ENCODE measurements at regions not wholly inside any gene's neighbourhood (a gene's known extent, or its start where the extent isn't known, plus 50 kb on each side); places are given as distances from the start of the nearest gene placed in this dataset.

GRCh38 chr15:37359101-37359892, 258.9 kb upstream of the MEIS2 start:
- Histone ChIP-seq H3K9me3 (no peaks in the 10 kb centered on the region), H3K27me3 (no peaks in the 10 kb centered on the region), H3K36me3 (no peaks in the 10 kb centered on the region), H3K27ac (no peak overlapping the region), H3K4me1 (no peaks in the 10 kb centered on the region), H3K4me3 (no peak overlapping the region)
- DNase-seq (ENCODE audit: extremely low spot score in 2 of 2) = no peak
- intact Hi-C loops (cut with DNase I) = no loop called here
- no peak for TF ChIP-seq POLR2AphosphoS5 (IDR thresholded peaks at IDR 0.05; ENCODE audit: insufficient read depth in 1 of 2, low read depth in 1 of 2)
- no peak for TF ChIP-seq CTCF (IDR thresholded peaks at IDR 0.05)
- TF ChIP-seq POLR2A (IDR thresholded peaks at IDR 0.05) = no peak

DNA sequence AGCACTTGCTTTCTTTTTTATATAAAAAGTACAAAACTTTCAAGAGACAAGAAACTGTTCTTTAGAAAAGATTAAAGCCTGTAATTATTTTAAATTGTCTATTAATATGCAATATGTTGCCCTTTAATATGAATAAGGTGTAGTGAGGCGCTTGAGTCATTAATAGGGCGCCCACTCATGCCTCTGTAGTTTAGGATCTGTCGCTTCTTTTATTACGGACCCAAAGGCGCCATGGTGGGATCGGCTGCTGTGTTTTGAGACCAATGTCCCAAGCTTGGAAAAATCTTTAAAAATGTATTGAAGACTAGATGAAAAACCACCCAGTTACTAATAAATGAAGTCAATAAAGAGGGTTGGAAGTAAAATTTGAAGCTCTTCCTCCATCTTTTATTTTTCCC, 259.5 kb upstream of the MEIS2 start:
- no peak for TF ChIP-seq POLR2AphosphoS5 (IDR thresholded peaks at IDR 0.05; ENCODE audit: insufficient read depth in 1 of 2, low read depth in 1 of 2)
- no peak for TF ChIP-seq POLR2A (IDR thresholded peaks at IDR 0.05)
- TF ChIP-seq CTCF (IDR thresholded peaks at IDR 0.05) = no peak
- no peak overlapping the region for H3K4me3 ChIP-seq
- DNase-seq (ENCODE audit: extremely low spot score in 2 of 2) = no peak
- no peaks in the 10 kb centered on the region for H3K9me3 ChIP-seq
- no peaks in the 10 kb centered on the region for H3K36me3 ChIP-seq
- H3K27me3 ChIP-seq = no peaks in the 10 kb centered on the region
- intact Hi-C loops (cut with DNase I) = no loop called here
- no peaks in the 10 kb centered on the region for H3K4me1 ChIP-seq
- H3K27ac ChIP-seq = no peak overlapping the region

DNA sequence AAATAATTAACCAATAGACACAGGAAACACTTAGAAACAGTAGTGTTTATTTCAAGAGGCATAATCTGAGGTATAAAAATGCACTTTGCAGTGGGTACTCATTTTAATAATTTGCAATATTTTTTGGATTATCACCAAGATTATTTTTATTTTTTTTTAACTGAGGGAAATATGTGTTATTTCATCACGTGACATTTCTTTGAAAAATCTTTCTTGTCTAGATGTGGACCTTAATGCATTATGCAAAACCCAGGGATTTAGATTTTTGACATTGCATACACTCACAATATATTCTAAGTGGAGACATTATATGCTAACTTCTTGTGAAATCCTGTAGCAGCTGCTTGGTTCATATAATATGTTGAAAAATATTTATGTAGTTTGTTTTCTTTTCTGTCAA, 260.4 kb upstream of the MEIS2 start:
- Histone ChIP-seq H3K27me3 (no peaks in the 10 kb centered on the region), H3K9me3 (no peaks in the 10 kb centered on the region), H3K36me3 (no peaks in the 10 kb centered on the region), H3K4me1 (no peaks in the 10 kb centered on the region), H3K4me3 (no peak overlapping the region), H3K27ac (no peak overlapping the region)
- no peak for TF ChIP-seq POLR2AphosphoS5 (IDR thresholded peaks at IDR 0.05; ENCODE audit: insufficient read depth in 1 of 2, low read depth in 1 of 2)
- DNase-seq (ENCODE audit: extremely low spot score in 2 of 2) = no peak
- intact Hi-C loops (cut with DNase I) = no loop called here

GRCh38 chr15:37361621-37362020, 261.3 kb upstream of the MEIS2 start:
- no peak overlapping the region for H3K4me3 ChIP-seq
- no peaks in the 10 kb centered on the region for H3K4me1 ChIP-seq
- H3K27me3 ChIP-seq = no peaks in the 10 kb centered on the region
- TF ChIP-seq POLR2A (IDR thresholded peaks at IDR 0.05) (no peak), POLR2AphosphoS5 (IDR thresholded peaks at IDR 0.05; ENCODE audit: insufficient read depth in 1 of 2, low read depth in 1 of 2) (no peak)
- intact Hi-C loops (cut with DNase I) = no loop called here
- H3K27ac ChIP-seq = no peak overlapping the region
- H3K9me3 ChIP-seq = no peaks in the 10 kb centered on the region
- DNase-seq (ENCODE audit: extremely low spot score in 2 of 2) = no peak
- H3K36me3 ChIP-seq = no peaks in the 10 kb centered on the region

- Histone ChIP-seq H3K27me3 (no peaks in the 10 kb centered on the region), H3K9me3 (no peaks in the 10 kb centered on the region), H3K4me1 (no peaks in the 10 kb centered on the region), H3K4me3 (no peak overlapping the region), H3K36me3 (no peaks in the 10 kb centered on the region), H3K27ac (no peak overlapping the region)
- TF ChIP-seq POLR2AphosphoS5 (IDR thresholded peaks at IDR 0.05; ENCODE audit: insufficient read depth in 1 of 2, low read depth in 1 of 2) = no peak
- intact Hi-C loops (cut with DNase I) = no loop called here
- no peak for DNase-seq (ENCODE audit: extremely low spot score in 2 of 2)
Measured at GRCh38 chr15:37362414-37362813, 262.1 kb upstream of the MEIS2 start.

GRCh38 chr15:37368961-37369360, 268.6 kb upstream of the MEIS2 start:
- no peaks in the 10 kb centered on the region for H3K27me3 ChIP-seq
- intact Hi-C loops (cut with DNase I) = no loop called here
- TF ChIP-seq POLR2A (IDR thresholded peaks at IDR 0.05) (no peak), CTCF (IDR thresholded peaks at IDR 0.05) (no peak), POLR2AphosphoS5 (IDR thresholded peaks at IDR 0.05; ENCODE audit: insufficient read depth in 1 of 2, low read depth in 1 of 2) (no peak)
- H3K9me3 ChIP-seq = no peaks in the 10 kb centered on the region
- no peaks in the 10 kb centered on the region for H3K4me1 ChIP-seq
- H3K4me3 ChIP-seq = no peak overlapping the region
- H3K36me3 ChIP-seq = no peaks in the 10 kb centered on the region
- no peak for DNase-seq (ENCODE audit: extremely low spot score in 2 of 2)
- H3K27ac ChIP-seq = no peak overlapping the region

All from vagina (tissue), 2 donors.